Activated T-cell treated with anti-CD3 and anti-CD28 coated beads, Interleukin-2, amount 50 U/mL, for 72 hours (primary cell): ENCODE measurements at regions not wholly inside any gene's neighbourhood (a gene's known extent, or its start where the extent isn't known, plus 50 kb on each side); places are given as distances from the start of the nearest gene placed in this dataset.

ENCODE experiments used
- ATAC-seq, 2 donors: fragments of 150-1000 bp; cut with Tn5 transposase; replicated peaks in 1 of 2; 2 replicates each; pipeline ENCODE4 v1.10.0; 2021; ENCODE audit warnings: moderate library complexity in 2 of 2, mild to moderate bottlenecking in 1 of 2
- DNase-seq, 2 donors: peaks; one replicate each; pipeline ENCODE4 v3.0.0; 2021 to 2022; ENCODE audit warnings: mixed read lengths in 1 of 2
- H3K27ac Mint-ChIP-seq: one replicate; pipeline ENCODE4 v1.8.0; 2022; ENCODE audit warnings: mild to moderate bottlenecking, moderate library complexity, mixed read lengths
- H3K27me3 Mint-ChIP-seq: one replicate; pipeline ENCODE4 v1.8.0; 2022; ENCODE audit warnings: low read depth, mixed read lengths
- H3K36me3 Mint-ChIP-seq, 2 donors: one replicate each; pipeline ENCODE4 v1.8.0; 2022; ENCODE audit warnings: mixed read lengths in 2 of 2, mild to moderate bottlenecking in 1 of 2; ENCODE audit not compliant: insufficient read depth in 2 of 2
- H3K4me1 Mint-ChIP-seq: one replicate; pipeline ENCODE4 v1.8.0; 2022; ENCODE audit warnings: low read depth, mixed read lengths
- H3K4me3 Mint-ChIP-seq, 2 donors: one replicate each; pipeline ENCODE4 v1.8.0; 2022; ENCODE audit warnings: mild to moderate bottlenecking in 2 of 2, mixed read lengths in 2 of 2, moderate library complexity in 2 of 2
- H3K9me3 Mint-ChIP-seq, 2 donors: one replicate each; pipeline ENCODE4 v1.8.0; 2022; ENCODE audit warnings: mixed read lengths in 2 of 2

DNA sequence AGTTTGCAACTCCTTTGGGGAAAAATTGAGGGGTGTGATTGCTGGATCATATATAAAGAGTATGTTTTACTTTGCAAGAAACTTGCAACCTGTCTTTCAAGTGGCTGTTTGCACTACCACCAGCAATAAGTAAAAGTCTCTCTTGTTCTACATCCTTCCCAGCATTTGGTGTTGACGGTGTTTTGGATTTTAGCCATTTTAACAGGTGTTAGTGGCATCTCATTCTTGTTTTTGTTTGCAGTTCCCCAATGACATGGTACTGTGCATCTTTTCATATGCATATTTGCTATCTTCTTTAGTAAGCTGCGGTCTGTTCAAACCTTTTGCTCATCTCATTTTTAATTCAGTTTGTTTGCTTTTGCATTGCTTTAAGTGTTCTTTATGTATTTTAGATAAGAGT, 535.5 kb downstream of the LRRIQ3 start:
- H3K27me3 Mint-ChIP-seq, result no peaks in the 10 kb centered on the region
- peaks cover 5 to 8% of the 10 kb centered on the region in 2 donors for H3K9me3 Mint-ChIP-seq
- H3K27ac Mint-ChIP-seq, result no peak overlapping the region
- no peaks in the 10 kb centered on the region for H3K36me3 Mint-ChIP-seq
- ATAC-seq, result no peak
- H3K4me3 Mint-ChIP-seq, result no peak overlapping the region
- no peak for DNase-seq
- no peaks in the 10 kb centered on the region for H3K4me1 Mint-ChIP-seq

- Mint-ChIP-seq H3K9me3 (peaks cover 5 to 6% of the 10 kb centered on the region in 2 donors), H3K36me3 (no peaks in the 10 kb centered on the region)
Observed at GRCh38 chr1:73659136-73659535, 538.8 kb downstream of the LRRIQ3 start.

GRCh38 chr1:73654714-73655113, 543.3 kb downstream of the LRRIQ3 start:
- no peak overlapping the region for H3K4me3 Mint-ChIP-seq
- no peak for ATAC-seq
- H3K4me1 Mint-ChIP-seq, result no peaks in the 10 kb centered on the region
- no peaks in the 10 kb centered on the region for H3K27me3 Mint-ChIP-seq
- peaks cover 0 to 6% of the 10 kb centered on the region in 2 donors for H3K9me3 Mint-ChIP-seq
- no peaks in the 10 kb centered on the region for H3K36me3 Mint-ChIP-seq
- H3K27ac Mint-ChIP-seq, result no peak overlapping the region
- DNase-seq, result no peak

More at GRCh38 chr1:73659136-73659535, 538.8 kb downstream of the LRRIQ3 start:
- H3K27ac Mint-ChIP-seq, result no peak overlapping the region
- no peak for ATAC-seq
- no peak overlapping the region for H3K4me3 Mint-ChIP-seq
- no peaks in the 10 kb centered on the region for H3K27me3 Mint-ChIP-seq
- no peaks in the 10 kb centered on the region for H3K4me1 Mint-ChIP-seq
- DNase-seq, result no peak

GRCh38 chr1:73644198-73644597, 553.8 kb downstream of the LRRIQ3 start:
- Mint-ChIP-seq H3K9me3 (peaks cover 1 to 5% of the 10 kb centered on the region in 2 donors), H3K27me3 (no peaks in the 10 kb centered on the region), H3K4me1 (no peaks in the 10 kb centered on the region), H3K36me3 (no peaks in the 10 kb centered on the region), H3K4me3 (no peak overlapping the region), H3K27ac (no peak overlapping the region)
- no peak for DNase-seq
- no peak for ATAC-seq

DNA sequence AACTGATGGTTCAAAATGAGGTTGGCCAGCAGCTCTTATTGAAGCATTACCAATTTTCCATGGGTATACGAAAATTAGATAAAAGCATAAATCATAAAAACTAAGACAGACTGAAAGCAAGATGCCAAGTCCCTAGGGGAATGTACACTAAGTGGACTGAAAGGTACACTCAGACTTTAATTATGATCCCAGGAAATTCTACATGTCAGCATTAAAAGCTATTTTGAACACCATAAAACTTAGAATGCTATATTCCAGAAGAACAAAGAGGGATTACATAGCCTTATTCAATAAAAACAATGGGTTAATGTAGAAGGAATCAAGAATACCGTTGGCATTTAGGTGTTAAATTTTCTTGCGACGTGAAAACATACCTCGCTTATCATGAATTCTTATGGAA, 558.5 kb downstream of the LRRIQ3 start:
- ATAC-seq (no peak), DNase-seq (no peak)
- Mint-ChIP-seq H3K27me3 (no peaks in the 10 kb centered on the region), H3K27ac (no peak overlapping the region), H3K4me1 (no peaks in the 10 kb centered on the region), H3K9me3 (peaks cover 0 to 8% of the 10 kb centered on the region in 2 donors), H3K4me3 (no peak overlapping the region), H3K36me3 (no peaks in the 10 kb centered on the region)

DNA sequence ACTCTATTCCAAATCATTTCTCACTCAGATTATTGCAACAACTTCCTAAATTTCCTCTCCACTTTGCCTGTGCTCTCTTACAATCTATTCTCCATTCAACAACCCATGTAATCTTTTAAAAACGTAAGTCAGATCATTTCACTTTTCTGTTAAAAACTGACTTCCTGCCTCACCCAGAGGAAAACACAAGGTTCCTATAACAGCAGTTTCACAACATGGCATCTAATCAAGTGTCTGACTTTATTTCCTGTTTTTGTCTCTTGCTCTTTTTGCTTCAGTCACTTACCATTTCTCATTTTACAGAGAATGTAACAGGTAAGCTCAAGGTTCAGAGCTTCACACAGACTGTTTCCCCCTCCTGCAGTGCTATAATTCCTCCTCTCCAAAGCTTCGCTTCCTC, 560.7 kb downstream of the LRRIQ3 start:
- Mint-ChIP-seq H3K27ac (no peak overlapping the region), H3K36me3 (no peaks in the 10 kb centered on the region), H3K9me3 (peaks cover 3 to 10% of the 10 kb centered on the region in 2 donors), H3K4me3 (no peak overlapping the region), H3K27me3 (no peaks in the 10 kb centered on the region), H3K4me1 (no peaks in the 10 kb centered on the region)
- DNase-seq, result no peak
- ATAC-seq, result no peak

- DNase-seq (no peak), ATAC-seq (no peak)
- peaks cover 3 to 13% of the 10 kb centered on the region in 2 donors for H3K9me3 Mint-ChIP-seq
- no peaks in the 10 kb centered on the region for H3K36me3 Mint-ChIP-seq
- H3K27ac Mint-ChIP-seq, result no peak overlapping the region
- no peak overlapping the region for H3K4me3 Mint-ChIP-seq
- no peaks in the 10 kb centered on the region for H3K4me1 Mint-ChIP-seq
- no peaks in the 10 kb centered on the region for H3K27me3 Mint-ChIP-seq
Observed at GRCh38 chr1:73635021-73635420, 563.0 kb downstream of the LRRIQ3 start.

GRCh38 chr1:73627723-73628122, 570.3 kb downstream of the LRRIQ3 start:
- H3K27me3 Mint-ChIP-seq, result no peaks in the 10 kb centered on the region
- H3K27ac Mint-ChIP-seq, result no peak overlapping the region
- no peak overlapping the region for H3K4me3 Mint-ChIP-seq
- DNase-seq (no peak), ATAC-seq (no peak)
- H3K9me3 Mint-ChIP-seq, result peaks cover 5 to 12% of the 10 kb centered on the region in 2 donors
- no peaks in the 10 kb centered on the region for H3K36me3 Mint-ChIP-seq
- no peaks in the 10 kb centered on the region for H3K4me1 Mint-ChIP-seq

- Mint-ChIP-seq H3K4me3 (no peak overlapping the region), H3K36me3 (no peaks in the 10 kb centered on the region), H3K4me1 (no peaks in the 10 kb centered on the region), H3K27me3 (no peaks in the 10 kb centered on the region), H3K27ac (no peak overlapping the region), H3K9me3 (peaks cover 3 to 10% of the 10 kb centered on the region in 2 donors)
- DNase-seq (no peak), ATAC-seq (no peak)
Observed at GRCh38 chr1:73626326-73626725, 571.6 kb downstream of the LRRIQ3 start.

- no peak for ATAC-seq
- H3K36me3 Mint-ChIP-seq, result no peaks in the 10 kb centered on the region
Observed at GRCh38 chr1:73623946-73624345, 574.0 kb downstream of the LRRIQ3 start.

DNA sequence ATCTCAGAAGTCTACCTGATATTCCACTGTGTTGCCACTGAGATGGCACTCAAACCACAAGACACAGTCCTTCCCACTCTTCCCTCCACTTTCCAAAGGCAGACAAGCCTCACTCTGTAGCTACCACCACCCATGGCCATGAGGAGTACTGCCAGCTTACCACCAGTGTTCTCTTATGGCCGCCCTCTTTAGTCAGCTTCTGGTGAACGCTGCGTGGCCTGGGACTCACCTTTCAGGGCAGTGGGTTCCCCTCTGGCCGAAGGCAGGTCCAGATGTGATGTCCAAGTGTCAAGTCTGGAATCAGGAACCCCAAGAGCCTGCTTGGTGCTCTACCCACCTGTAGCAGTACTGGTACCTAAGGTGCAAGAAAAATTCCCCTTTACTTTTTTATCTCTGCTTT, 580.8 kb downstream of the LRRIQ3 start:
- ATAC-seq (no peak), DNase-seq (no peak)
- Mint-ChIP-seq H3K9me3 (peaks cover 0 to 6% of the 10 kb centered on the region in 2 donors), H3K4me1 (no peaks in the 10 kb centered on the region), H3K36me3 (no peaks in the 10 kb centered on the region), H3K27me3 (no peaks in the 10 kb centered on the region), H3K27ac (no peak overlapping the region), H3K4me3 (no peak overlapping the region)

More at GRCh38 chr1:73623946-73624345, 574.0 kb downstream of the LRRIQ3 start:
- no peak for DNase-seq
- H3K9me3 Mint-ChIP-seq, result peaks cover 1 to 10% of the 10 kb centered on the region in 2 donors
- H3K27ac Mint-ChIP-seq, result no peak overlapping the region
- H3K27me3 Mint-ChIP-seq, result no peaks in the 10 kb centered on the region
- H3K4me1 Mint-ChIP-seq, result no peaks in the 10 kb centered on the region
- no peak overlapping the region for H3K4me3 Mint-ChIP-seq

DNA sequence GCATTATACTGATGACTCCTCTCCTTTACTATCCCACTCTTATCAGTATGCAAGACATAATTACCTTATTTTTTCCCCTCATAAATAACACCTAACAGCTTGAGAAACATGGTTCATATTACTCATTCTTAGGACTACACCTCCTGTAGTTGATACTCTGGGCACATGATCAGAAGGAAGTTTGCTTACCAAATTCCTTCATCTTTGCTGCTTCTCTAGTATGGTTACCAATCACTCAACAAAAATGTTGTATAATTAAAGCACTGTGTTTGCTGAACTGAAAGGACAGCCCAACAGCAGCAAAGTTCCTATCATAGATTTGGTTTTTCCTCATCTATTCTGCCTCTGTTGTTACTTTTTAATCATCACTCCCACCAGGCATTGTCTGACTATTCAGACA, 586.3 kb downstream of the LRRIQ3 start:
- H3K36me3 Mint-ChIP-seq, result no peaks in the 10 kb centered on the region
- H3K27ac Mint-ChIP-seq, result no peak overlapping the region
- H3K9me3 Mint-ChIP-seq, result peaks cover 4% of the 10 kb centered on the region in 2 donors
- ATAC-seq, result no peak
- no peaks in the 10 kb centered on the region for H3K27me3 Mint-ChIP-seq
- no peak for DNase-seq
- no peak overlapping the region for H3K4me3 Mint-ChIP-seq
- no peaks in the 10 kb centered on the region for H3K4me1 Mint-ChIP-seq

- Mint-ChIP-seq H3K27me3 (no peaks in the 10 kb centered on the region), H3K4me1 (no peaks in the 10 kb centered on the region), H3K9me3 (peaks cover 4 to 10% of the 10 kb centered on the region in 2 donors), H3K27ac (no peak overlapping the region), H3K4me3 (no peak overlapping the region), H3K36me3 (no peaks in the 10 kb centered on the region)
- DNase-seq (no peak), ATAC-seq (no peak)
Observed at GRCh38 chr1:73604739-73605138, 593.2 kb downstream of the LRRIQ3 start.

DNA sequence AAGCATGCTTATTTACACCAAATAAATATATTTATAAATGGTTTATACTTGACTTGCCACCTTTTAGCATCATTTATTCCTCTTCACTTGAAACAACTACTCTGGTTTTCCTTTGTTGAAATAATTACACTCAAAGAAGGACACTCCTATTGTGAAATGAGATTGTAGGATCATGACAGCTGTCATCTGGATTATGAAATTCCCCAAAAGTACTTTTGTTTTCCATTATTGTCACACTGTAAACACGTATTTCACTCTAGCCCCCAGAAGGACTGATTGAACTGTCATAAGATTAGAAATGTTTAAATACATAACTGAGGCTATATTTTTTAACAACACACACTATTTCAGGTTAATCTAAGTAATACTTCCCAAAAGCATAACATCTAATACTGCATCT, 593.8 kb downstream of the LRRIQ3 start:
- DNase-seq (no peak), ATAC-seq (no peak)
- Mint-ChIP-seq H3K9me3 (peaks cover 4 to 10% of the 10 kb centered on the region in 2 donors), H3K27me3 (no peaks in the 10 kb centered on the region), H3K4me3 (no peak overlapping the region), H3K4me1 (no peaks in the 10 kb centered on the region), H3K36me3 (no peaks in the 10 kb centered on the region), H3K27ac (no peak overlapping the region)
